ENCODE measurements at regions not wholly inside any gene's neighbourhood (a gene's known extent, or its start where the extent isn't known, plus 50 kb on each side); places are given as distances from the start of the nearest gene placed in this dataset.
"Not testable (repeated sequence)": the region's sequence is repeated elsewhere in the genome, so short reads cannot be mapped to it uniquely, and the experiment has no call there.

DNA sequence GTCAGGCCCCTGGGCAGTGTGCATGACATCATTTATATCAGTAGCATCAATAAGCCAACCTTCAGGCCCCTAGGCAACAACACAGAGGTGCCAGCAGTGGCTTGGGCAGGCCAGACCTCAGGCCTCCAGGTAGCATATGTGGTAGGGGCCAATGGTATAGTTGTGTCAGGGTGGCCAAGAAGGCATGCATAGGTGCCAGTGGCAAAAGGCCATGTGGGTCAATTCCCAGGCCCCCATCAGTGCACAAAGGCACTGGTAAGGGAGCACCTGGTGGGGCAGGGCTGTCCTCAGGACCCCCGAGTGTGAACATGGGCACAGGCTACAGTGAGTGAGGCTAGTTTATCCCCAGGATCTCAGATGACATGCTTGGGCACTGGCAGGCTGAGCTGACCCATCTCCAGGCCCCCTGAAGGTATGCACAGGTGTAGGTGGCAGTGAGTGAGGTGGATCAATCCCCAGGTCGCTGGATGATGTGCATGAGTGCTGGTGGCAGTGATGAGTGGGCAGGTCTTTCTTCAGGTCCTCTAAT, 244.1 kb upstream of the ZNF385D start:
- no peak for DNase-seq

DNA sequence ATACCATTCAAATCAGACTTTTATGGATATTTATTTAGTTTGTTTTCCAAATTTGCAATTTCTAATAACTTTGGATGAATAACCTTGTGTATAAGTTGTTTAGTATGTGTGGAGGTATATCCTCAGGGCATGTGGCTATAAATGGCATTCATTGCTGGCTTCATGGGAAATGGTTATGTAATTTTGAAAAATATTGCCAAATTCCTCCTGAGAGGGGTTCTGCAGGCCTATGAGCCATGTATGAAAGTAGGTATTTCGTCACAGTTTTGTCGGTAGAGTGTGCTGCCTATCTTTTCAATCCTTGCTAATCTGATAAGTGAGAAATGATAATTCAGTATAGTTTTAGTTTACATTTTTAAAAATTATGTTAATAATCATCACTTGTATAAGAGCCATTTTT, 256.4 kb upstream of the ZNF385D start:
- DNase-seq = no peak

DNA sequence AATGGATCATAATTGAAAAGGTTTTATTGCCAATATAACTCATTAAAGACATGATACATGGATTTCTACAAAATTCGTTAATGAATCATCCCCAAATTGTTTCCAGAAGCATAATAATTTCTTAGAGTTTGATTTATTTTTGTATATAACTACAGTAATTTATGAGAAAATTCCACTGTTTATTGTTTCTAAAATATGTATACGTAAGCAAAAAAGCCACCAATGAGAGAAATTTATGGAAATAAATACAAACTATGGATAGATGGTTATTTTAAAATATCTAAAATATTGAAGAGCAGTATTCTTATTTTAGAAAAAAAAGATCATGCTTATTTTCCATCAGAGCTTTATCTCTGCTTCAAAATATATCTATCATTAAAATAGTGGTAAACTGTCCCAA, 260.0 kb upstream of the ZNF385D start:
- DNase-seq = no peak

DNA sequence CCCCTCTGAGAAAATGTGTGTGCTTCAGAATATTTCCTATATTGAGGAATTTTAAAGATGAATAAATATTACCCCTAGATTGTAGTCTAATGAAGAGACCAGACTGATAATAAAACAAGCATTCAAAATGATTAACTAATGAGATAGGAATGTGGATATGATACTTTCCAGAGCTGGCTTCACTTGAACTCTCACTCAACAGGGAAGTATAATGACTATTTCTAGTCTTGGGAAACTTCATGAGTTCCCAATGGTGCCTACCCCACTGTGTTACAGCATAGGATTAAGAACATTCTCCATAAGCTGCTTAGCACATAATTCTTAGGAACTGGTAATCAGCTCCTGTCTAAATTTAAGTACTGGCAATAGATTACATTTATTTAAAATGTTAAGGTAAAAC, 261.5 kb upstream of the ZNF385D start:
- DNase-seq = no peak

DNA sequence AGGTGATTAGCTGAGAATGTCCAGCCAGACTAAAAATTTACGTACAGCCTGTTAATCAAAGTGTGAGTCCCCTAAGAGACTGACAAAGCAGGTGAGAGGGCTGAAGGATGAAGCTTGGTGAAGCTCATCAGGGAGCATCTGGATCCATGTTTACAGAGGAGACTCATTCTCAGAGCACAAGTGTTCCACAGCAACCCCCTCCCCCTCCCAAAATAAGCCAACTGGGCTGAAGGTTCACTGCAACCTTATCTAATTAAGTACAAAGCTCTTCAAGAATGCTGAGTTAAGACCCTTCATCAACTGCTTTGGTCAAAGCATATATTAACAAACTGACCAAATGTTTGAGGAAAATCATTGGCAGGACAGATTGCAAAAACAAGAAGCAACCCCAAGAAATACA, 262.6 kb upstream of the ZNF385D start:
- no peak for DNase-seq

DNA sequence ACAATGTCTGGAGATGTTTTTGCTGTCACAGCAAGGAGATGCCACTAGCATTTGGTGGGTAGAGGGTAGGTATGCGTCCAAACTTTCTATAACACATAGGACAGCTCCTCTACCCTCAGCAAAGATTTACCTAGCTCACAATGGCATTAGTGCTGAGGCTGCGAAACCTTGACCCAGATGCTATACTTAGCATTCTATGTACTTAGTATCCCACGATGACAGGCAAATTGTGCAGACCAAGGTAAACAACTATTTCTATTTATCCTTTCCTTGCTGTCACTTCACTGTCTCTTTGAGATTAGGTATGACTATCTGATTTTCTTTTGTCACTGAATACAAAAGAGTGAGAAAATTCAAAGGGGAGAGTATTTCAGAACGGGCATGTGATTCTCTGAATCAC, 265.2 kb upstream of the ZNF385D start:
- no peak for DNase-seq

DNA sequence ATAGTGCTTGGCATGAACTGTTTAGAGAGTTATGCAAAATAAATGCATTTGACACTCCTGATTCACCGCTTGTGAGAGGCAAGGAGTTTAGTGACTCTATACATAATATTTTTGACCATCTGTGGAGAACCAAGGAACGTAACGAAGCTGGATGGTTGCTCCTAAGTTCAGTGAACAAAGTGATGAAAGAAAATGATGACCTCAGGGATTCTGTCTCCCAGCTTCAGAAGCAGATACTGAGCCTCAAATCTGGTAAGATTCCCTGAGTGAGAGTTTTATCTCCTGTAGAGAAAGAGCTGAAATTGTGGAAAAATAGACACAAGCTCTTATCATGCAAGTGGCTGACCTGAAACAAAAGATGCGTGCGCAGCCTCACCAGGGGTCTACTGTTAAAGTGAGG, 273.6 kb upstream of the ZNF385D start:
- not testable (repeated sequence) for DNase-seq

DNA sequence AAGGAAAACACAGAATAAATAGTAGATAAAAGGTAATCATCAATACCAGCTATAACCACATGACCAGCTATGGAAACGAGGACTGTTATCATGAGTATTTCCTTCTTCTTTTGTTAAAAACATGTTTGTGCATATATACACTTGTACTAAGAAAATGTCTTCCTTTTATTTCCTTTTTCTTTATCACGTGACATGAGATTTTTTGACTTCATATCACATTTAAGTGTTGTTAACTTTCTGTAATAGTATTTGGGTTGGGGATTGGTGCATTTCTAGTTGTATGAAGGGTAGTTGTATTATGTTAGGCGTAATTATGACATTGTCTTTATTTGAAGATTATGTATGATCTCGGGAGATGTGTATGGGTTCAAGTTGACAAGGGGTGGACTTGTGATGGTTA, 278.5 kb upstream of the ZNF385D start:
- no peak for DNase-seq

DNA sequence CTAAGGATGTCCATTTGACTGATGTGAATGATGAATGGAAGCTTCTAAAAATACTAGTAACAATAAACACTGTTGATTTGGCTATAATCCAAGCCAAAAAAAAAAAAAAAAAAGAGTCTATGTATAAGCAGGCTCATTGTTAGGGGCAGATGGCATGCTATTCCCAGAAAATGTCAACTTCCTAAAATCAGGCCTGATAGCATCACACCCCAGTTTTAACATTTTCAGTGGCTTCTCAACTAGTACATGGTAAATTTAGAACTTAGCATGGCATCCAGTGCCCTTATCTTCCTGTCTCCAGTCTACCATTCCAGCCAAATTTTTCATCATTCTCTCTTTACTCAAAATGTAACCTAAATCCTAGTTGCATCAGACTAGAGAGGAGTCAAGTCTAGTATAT, 288.2 kb upstream of the ZNF385D start:
- DNase-seq = no peak

DNA sequence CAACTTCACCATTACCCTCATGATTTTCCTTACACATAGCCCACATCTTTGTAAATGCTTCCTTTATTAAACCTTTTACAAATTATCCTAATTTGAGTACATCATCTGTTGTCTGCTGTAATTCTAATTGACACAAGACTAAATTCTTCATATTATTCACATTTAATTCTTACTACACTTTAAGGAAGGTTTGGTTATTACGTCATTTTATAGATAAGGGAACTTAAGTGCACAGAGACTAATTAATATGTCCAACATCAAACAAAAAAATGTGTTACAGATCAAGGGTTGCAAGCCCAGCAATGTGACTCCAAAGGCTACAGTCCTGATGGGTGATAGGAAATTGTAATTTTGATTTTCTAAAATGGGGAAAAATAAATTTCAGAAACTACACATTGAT, 289.1 kb upstream of the ZNF385D start:
- DNase-seq = no peak

DNA sequence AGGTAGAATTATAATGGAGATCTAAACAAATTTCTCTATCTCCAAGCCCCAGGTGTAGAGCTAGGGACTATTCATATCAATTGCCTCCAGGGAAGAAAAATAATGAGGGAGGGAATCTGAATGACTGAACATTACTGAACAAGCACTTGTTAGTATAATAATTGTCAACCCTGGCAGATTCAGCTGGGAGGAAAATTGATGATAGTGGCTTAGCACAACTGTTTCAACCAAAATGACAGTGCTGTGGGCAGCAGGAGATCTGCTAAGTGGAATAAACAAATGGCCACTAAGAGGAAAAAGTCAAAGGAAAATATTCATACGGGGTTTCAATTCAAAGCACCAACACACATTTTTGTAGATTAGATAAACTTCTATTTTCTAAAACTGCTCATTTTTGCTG, 294.9 kb upstream of the ZNF385D start:
- no peak for DNase-seq

DNA sequence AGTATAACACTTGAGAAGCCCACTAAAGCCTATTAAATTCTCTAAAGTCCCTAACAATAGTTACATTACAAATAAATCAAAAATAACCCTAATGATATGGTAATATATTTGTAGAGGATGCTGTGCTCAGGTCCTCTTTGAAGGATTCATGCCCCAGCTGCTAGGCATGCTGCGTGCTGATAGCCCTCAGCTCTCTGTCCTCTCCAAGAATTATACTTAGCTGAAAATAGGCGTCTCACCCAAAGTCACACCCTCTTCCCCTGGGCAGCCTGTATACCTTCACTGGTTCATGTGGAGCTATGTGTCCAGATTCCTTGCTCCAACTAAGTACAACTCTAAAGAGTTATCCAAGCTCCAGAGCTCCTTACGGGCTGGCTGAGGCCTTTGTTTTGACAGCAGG, 312.5 kb upstream of the ZNF385D start:
- no peak for DNase-seq

DNA sequence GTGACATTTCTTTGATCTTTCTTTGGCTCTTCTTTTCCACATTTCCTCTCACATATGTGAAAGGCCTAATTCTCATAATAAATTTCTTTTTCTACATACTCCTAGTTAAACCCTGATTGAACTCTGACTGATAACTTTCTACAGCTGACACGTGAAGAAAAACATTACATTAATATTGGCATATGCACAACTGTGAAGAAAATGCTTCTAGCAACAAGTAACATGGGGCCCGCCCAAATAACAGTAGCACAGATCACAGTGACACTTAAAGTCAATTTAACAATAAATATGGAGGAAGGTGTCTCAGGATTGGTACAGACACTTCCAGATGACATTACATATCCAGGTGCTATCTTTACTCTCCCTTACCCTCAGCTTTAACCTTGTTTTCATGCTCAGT, 317.6 kb upstream of the ZNF385D start:
- DNase-seq = no peak

DNA sequence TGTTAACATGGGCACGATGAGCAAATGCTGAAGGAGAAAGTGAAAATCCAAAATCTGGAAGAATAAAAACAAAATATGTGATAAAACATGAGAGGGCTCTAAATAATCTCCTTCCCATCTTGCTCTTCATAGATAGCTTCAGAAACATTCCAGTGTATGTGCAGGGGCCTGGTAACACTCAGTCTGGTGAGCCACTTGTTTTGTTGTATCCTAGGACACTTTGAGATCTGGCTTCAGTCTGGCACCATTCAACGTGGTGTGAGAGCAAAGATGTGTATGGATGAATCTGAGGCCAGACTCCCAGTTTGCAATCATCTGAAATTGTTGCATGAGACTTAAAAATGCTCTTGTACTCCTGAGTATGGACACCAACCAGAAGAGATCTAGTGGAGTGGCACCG, 337.2 kb upstream of the ZNF385D start:
- no peak for DNase-seq

DNA sequence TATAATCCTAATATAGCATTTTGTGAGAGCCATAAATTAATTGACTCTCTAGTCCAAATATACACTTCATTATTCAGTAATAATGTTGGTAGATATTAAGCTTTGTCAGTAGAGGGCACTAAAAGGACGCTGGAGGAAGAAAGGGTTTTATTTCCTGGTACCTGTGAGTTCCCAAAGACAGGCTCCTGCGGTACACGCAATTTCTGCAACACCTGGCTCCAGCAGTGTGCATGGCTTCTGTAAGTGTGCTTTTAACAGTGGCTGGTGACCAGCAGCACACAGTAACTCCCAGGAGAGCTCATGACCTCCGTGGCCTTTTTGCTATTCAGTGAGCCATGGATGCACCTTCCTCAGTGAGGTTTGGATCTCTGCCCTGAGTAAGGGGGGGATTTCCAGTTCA, 338.3 kb upstream of the ZNF385D start:
- peak; percentile 30 for DNase-seq

DNA sequence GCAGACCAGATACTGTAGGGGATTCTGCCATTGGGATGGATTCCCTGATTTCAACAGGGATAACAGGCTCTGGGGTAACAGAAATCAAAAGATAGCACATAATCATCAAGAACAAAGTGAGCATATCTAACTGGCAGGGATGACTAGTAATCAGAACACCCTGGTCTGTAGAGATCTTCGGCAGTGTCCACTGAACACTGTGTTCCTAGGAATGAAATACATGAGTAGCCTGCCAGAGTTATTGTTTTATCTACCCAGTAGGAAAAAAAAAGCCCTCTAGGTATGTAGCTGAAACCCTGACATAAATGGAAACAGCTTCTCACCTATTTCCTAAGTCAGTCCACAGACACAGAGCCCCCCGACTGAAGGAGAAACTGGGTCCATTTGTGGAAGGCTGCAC, 340.3 kb upstream of the ZNF385D start:
- no peak for DNase-seq

DNA sequence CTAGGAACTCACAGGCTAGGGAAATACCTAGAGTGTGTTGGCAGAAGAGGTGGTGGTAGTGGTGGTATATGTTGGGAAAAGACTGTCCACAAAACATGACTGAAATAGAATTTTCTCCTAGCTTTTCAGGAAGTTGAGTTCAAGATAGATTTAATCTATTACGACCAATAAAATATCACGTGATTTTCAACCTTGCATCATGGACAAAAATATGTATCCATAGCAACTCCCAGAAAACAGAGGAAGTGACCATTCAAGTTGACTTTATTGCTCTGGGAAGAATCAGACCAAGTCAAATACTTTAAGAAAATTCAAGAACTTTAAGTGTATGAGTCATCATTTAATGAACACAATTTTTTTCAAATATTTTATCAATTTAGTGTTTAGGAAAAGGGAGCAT, 347.0 kb upstream of the ZNF385D start:
- DNase-seq = no peak

DNA sequence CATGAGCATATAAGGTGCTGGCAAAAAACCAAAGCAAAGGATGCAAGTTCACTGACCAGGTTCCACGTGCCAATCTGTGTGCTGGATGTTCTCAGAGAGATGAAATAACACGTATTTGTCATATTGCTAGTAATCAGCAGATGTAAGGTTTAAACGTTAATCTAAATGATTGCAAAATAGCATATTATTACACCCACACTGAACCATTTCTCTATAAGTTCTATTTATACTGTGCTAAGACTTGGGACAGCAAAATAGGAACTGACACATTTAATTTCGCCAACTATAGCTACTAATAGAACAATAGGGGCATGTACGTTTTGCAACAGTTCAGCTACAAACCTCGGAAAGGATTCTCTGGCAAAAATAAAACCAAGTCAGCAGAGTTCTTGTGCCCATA, 350.3 kb upstream of the ZNF385D start:
- no peak for DNase-seq

DNA sequence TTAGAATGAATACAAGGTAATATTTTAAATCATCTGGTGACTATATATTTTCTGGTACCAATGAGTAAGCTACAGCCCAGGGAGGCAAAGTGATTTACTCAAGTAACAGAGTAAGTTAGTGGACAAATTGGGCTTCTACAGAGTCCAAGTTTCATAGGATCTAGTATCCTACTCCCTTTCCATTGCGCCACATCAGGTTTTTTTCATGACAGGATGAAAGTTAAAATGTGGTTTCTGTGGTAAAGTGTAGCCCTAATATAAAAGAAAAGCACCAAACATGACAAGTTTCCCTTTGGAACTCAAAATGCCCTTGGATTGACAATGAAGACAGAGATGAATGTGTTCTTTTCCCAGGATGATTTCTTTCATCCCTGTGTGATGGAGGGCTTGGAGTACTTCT, 350.8 kb upstream of the ZNF385D start:
- no peak for DNase-seq

DNA sequence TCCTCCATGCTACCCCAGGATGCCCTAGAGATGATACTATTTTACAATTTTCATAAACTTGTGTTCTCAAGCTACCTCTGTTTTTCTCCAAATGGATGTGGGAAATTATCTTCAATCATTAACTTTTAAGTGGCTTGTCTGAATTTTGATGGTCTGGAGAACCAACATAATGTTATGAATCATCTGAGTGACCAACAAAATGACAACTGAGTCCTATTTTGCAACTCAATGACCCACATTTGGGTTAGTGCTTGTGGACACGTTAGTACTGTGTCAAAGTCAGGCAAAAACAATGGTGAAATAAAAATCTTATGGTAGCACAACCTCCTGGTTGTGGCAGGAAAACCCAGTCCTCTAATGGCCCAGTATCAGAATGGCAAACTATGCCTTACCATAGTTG, 352.4 kb upstream of the ZNF385D start:
- DNase-seq = no peak

DNA sequence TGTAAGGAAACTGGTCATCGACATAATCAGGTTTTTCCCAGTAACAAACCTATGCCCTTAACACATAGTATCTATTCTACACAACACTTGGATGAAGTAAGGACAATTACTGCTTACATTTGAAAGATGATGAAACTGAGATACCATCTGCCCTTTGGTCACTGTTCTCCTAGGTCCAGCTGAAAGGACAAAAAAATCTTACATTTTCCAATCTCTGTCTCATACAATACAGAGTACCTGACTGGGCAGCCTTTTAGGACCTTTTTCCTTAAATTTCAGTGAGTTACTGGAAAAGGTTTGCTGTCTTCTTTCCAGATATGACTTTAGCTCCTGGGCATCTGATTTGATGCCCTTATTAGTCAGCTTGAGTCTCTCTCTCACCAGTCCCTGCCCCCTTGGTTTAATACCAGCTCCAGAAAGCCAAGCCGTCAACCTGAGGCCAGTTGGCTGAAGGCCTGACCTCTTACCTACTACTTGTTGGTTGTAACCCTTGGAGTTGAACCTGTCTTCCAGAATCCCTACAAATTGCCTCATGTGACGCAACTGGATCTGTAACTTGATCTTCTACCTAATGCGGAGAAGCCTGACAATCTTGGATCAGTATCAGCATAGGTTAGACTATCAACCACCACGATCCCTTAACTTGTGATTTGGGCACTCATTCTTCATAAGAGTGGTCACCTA, 355.3 kb upstream of the ZNF385D start:
- DNase-seq = no peak

DNA sequence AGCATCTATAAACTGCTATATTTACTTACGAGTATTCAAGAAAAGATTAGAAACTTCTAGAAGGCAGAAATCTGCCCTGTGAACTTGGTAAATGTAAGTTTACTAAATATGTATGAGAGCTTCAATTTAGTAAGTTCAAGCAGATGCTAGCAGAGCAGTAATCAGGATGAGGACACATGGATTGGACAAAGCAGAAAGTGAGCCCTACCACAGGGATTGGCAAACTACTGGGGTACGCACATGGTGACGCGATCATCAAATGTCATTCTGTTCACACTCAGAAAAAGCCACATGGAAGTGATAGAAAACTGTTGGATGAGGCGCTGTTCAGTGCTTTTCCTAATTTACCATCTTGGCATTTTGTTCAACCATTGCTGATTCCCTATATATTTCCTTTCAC, 360.2 kb upstream of the ZNF385D start:
- DNase-seq = no peak

DNA sequence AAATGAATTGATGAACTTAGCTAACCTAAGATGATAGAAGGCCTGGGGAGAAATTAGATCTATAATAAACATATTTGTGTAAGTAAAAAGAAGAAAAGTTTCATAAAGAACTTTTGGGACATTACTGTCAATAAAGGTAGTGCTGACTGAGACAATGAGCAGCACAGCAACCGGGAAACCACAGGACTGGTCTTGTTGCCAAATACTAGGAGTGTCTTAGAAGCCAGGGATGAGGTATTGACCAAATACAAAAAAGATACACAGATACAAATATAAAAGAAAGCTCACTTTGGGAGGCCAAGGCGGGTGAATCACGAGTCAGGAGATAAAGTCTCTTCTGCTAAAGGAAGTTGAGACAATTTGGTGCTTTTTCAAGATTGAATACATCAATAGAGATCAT, 362.4 kb upstream of the ZNF385D start:
- DNase-seq = no peak

DNA sequence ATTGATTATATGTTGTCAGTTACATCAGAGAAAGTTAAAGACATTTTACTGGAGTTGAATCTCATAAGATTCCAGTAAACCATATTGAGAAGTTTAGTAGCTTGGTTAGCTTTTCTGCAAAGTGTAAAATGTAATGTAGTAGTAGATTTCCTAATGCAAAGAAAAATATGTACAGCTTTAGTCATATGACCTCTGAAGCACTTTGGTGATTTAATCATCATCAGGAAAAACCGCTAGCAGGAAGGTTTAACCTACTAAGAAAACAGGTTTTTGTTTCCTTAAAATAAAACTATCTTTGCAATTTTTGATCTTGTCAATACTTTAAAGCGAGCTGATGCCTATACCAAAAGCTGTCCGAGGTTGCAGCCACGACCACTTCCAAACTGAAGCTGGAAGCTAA, 364.6 kb upstream of the ZNF385D start:
- DNase-seq = no peak

DNA sequence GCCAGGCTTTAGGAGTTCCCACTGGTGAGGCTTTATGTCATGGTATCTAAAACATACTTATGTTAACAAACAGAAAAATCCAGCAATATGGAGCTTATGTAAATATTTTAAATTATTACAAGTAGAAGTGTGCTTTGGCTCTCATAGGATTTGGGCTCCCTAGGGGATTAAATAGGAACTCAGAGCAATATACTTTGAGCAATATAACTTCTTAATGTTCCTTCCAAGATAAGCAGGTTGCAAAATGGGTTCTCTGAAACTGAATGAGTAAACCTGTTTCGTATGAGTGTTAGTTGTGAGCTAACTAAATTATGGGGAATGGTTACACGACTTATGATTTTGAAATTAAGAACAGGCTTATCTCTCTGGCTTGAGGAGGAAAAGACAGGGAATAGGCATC, 366.1 kb upstream of the ZNF385D start:
- DNase-seq = no peak
